Endothelial cell of umbilical vein (primary cell): ENCODE measurements at regions not wholly inside any gene's neighbourhood (a gene's known extent, or its start where the extent isn't known, plus 50 kb on each side); places are given as distances from the start of the nearest gene placed in this dataset.

Experiments
- BruUV-seq: library from RNA; stranded (reverse); fragments of 400-500 nt; replicated peaks from 2 replicates; lab custom pipeline; 2021; lab: Mats Ljungman, UMichigan
- CTCF ChIA-PET: fragments of 300-600, 350-600 bp; sonication (Branson Sonifier 250); formaldehyde crosslinking; loops from one replicate; lab custom pipeline; 2021; ENCODE audit warnings: antibody characterized with exemption, inconsistent platforms; lab: Charles Lee
- POLR2A ChIA-PET: fragments of 300-600, 350-600 bp; sonication (Branson Sonifier 250); formaldehyde crosslinking; loops from one replicate; lab custom pipeline; 2021; ENCODE audit warnings: antibody characterized with exemption, inconsistent platforms; lab: Charles Lee
- DNase-seq: peaks from one replicate; pipeline ENCODE4 v3.0.0-alpha.2; 2011; ENCODE audit warnings: low read depth, low spot score
- FAIRE-seq: peaks from 2 replicates; lab custom pipeline; 2011; peaks lifted over from hg19 to GRCh38; lab: Jason Lieb, UNC
- H2AFZ ChIP-seq: 2 replicates; pipeline ENCODE4 v1.6.0; 2012; ENCODE audit warnings: low read depth, low read length, control low read depth, inconsistent platforms
- H3K27ac ChIP-seq: 2 replicates; pipeline ENCODE4 v1.5.1; 2011; ENCODE audit warnings: low read depth, mild to moderate bottlenecking, control low read depth, low read length, moderate library complexity; ENCODE audit not compliant: insufficient read depth
- H3K27me3 ChIP-seq, 2 experiments: 2 replicates each; pipeline versions ENCODE4 v1.6.0 to v1.6.1; 2011; ENCODE audit warnings: low read length in 2 of 2, mixed read lengths in 1 of 2; ENCODE audit not compliant: control insufficient read depth in 2 of 2, insufficient read depth in 2 of 2
- H3K36me3 ChIP-seq, 2 experiments: 2 replicates in 1 of 2; 3 replicates in 1 of 2; pipeline ENCODE4 v1.5.1; 2011; ENCODE audit warnings: low read length in 2 of 2, mild to moderate bottlenecking in 1 of 2, moderate library complexity in 1 of 2; ENCODE audit not compliant: control insufficient read depth in 2 of 2, insufficient read depth in 2 of 2; ENCODE audit errors: extremely low read depth in 1 of 2
- H3K4me1 ChIP-seq: 3 replicates; pipeline ENCODE4 v1.5.1; 2011; ENCODE audit warnings: mild to moderate bottlenecking, low read length; ENCODE audit not compliant: control insufficient read depth, insufficient read depth; ENCODE audit errors: extremely low read depth
- H3K4me2 ChIP-seq: 2 replicates; pipeline ENCODE4 v1.6.1; 2011; ENCODE audit warnings: low read length, control low read depth, mixed read lengths; ENCODE audit not compliant: insufficient read depth
- H3K4me3 ChIP-seq, 3 experiments: fragments of 200-600 bp in 1 of 3; sonication (generic), shearing (Covaris generic) in 1 of 3; replicated peaks in 1 of 3; 2 replicates each; pipeline ENCODE4 v1.5.1; 2011 to 2016; ENCODE audit warnings: control low read depth in 3 of 3, low read length in 3 of 3, mild to moderate bottlenecking in 2 of 3, inconsistent platforms in 1 of 3, low read depth in 1 of 3, moderate library complexity in 1 of 3; ENCODE audit not compliant: insufficient read depth in 1 of 3
- H3K79me2 ChIP-seq: 2 replicates; pipeline ENCODE4 v1.6.0; 2012; ENCODE audit warnings: low read length, inconsistent platforms; ENCODE audit not compliant: control insufficient read depth, insufficient read depth
- H3K9ac ChIP-seq: replicated peaks from 2 replicates; pipeline ENCODE3; 2011; ENCODE audit warnings: low read length, control low read depth; ENCODE audit not compliant: insufficient read depth; ENCODE audit errors: extremely low read depth
- H3K9me1 ChIP-seq: replicated peaks from 3 replicates; pipeline ENCODE4 v1.6.0; 2011; ENCODE audit warnings: mild to moderate bottlenecking, low read length; ENCODE audit not compliant: control insufficient read depth, insufficient read depth; ENCODE audit errors: extremely low read depth
- H3K9me3 ChIP-seq: replicated peaks from 2 replicates; pipeline ENCODE4 v1.5.1; 2012; ENCODE audit warnings: low read length, inconsistent platforms; ENCODE audit not compliant: control insufficient read depth, insufficient read depth
- H4K20me1 ChIP-seq: replicated peaks from 2 replicates; pipeline ENCODE3; 2011; ENCODE audit warnings: mild to moderate bottlenecking, low read length; ENCODE audit not compliant: control insufficient read depth, insufficient read depth; ENCODE audit errors: extremely low read depth
- CTCF ChIP-seq, 2 donors: IDR thresholded peaks; 1 replicate in 1 of 2; 2 replicates in 1 of 2; pipeline ENCODE4 v1.5.1; 2011; ENCODE audit warnings: low read length in 2 of 2, mild to moderate bottlenecking in 2 of 2, moderate library complexity in 2 of 2, control low read depth in 1 of 2, inconsistent platforms in 1 of 2, low read depth in 1 of 2; ENCODE audit not compliant: insufficient read depth in 1 of 2; ENCODE audit errors: extremely low read depth in 1 of 2
- EZH2 ChIP-seq: IDR thresholded peaks from 2 replicates; pipeline ENCODE4 v1.6.1; 2012; ENCODE audit warnings: borderline replicate concordance, low read depth, mild to moderate bottlenecking, moderate library complexity, low read length, inconsistent platforms; ENCODE audit not compliant: severe bottlenecking
- FOS ChIP-seq: IDR thresholded peaks from 2 replicates; pipeline ENCODE4 v1.6.1; 2011; ENCODE audit warnings: mild to moderate bottlenecking, low read length, moderate library complexity, borderline replicate concordance; ENCODE audit not compliant: insufficient read depth
- GATA2 ChIP-seq: IDR thresholded peaks from 2 replicates; pipeline ENCODE4 v1.7.0; 2011; ENCODE audit warnings: low read depth, mild to moderate bottlenecking, moderate library complexity, mixed read lengths, low read length; ENCODE audit not compliant: insufficient read length, insufficient read depth
- JUN ChIP-seq: IDR thresholded peaks from 2 replicates; pipeline ENCODE4 v1.6.1; 2011; ENCODE audit warnings: borderline replicate concordance, low read depth; ENCODE audit not compliant: insufficient read length, insufficient read depth
- MYC ChIP-seq: IDR thresholded peaks from one replicate; pipeline ENCODE4 v1.6.1; 2011; ENCODE audit warnings: mild to moderate bottlenecking, low read depth, low read length
- POLR2A ChIP-seq: IDR thresholded peaks from 2 replicates; pipeline ENCODE4 v1.6.1; 2012; ENCODE audit warnings: low read depth, mild to moderate bottlenecking, control low read depth, low read length
- POLR2AphosphoS5 ChIP-seq: IDR thresholded peaks from 2 replicates; pipeline ENCODE4 v1.6.1; 2012; ENCODE audit warnings: low read depth, mild to moderate bottlenecking, control low read depth, low read length, moderate library complexity; ENCODE audit not compliant: insufficient read depth
- dilution Hi-C: fragments of 300-500 bp; cut with MboI; formaldehyde crosslinking; loops from one replicate; pipeline ENCODE4 v1.15.0; 2019; ENCODE audit warnings: low sequenced_read_pairs; ENCODE audit not compliant: extremely low pct_ligation_motif_present
- intact Hi-C: fragments of 100-400 bp; cut with micrococcal nuclease; formaldehyde crosslinking; loops from one replicate; pipeline ENCODE4 v1.10.0; 2022
- TF ChIP-seq, protein P1 (sequence below): IDR thresholded peaks from 2 replicates; pipeline ENCODE4 v1.6.1; 2011; ENCODE audit not compliant: insufficient read depth, insufficient read length

- ChIA-PET POLR2A (no interaction called here), CTCF (no interaction called here)
- no TSS peak for BruUV-seq
- Histone ChIP-seq H3K4me1 (no peaks in the 10 kb centered on the region), H3K4me2 (no peak overlapping the region), H3K36me3 (no peaks in the 10 kb centered on the region), H3K9ac (no peak overlapping the region), H4K20me1 (no peaks in the 10 kb centered on the region), H3K9me1 (no peaks in the 10 kb centered on the region), H3K79me2 (no peaks in the 10 kb centered on the region), H3K27me3 (no peaks in the 10 kb centered on the region), H3K4me3 (no peak overlapping the region), H3K9me3 (peaks cover 7% of the 10 kb centered on the region), H2AFZ (no peak overlapping the region), H3K27ac (no peak overlapping the region)
- FAIRE-seq (no peak), DNase-seq (no peak)
- dilution Hi-C loops = no loop called here
- intact Hi-C loops = no loop called here
- TF ChIP-seq FOS (no peak), GATA2 (no peak), CTCF (IDR thresholded peaks at IDR 0.05; ENCODE audit: extremely low read depth in 1 of 2, insufficient read depth in 1 of 2, low read depth in 1 of 2, low read length in 2 of 2) (no peak), POLR2A (no peak)
Measured at GRCh38 chr22:48267681-48268080, 1505.2 kb downstream of the TBC1D22A start.

DNA sequence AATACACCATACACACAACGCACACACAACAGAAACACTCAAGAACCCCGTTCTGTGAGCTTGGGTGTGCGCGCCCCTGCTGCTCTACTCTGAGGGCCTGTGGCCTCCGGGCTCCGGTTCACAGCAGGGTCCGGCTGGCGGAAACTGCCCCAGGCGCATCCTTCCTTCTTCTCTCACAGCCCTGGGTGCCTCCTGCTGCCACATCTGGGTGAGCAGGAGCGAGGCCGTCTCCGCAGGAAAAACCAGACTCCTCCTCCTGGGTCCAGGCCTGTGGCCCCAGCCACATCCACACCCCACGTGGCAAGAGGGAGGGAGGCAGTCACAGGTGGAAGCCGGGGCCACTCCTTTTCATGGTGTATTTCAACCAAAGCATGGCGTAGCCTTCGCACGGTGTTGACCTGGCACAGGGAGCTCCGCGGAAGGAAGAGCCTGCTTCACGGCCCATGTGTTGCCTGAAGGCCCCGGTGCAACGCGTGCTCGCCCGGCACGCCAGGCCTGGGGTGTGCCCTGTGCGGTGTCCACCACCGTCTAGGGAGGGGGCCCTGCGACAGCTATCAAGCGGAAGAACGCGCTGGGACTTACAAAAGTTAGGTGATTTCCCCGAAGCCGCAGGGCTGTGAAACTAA lies 1502.7 kb downstream of the TBC1D22A start:
- Histone ChIP-seq H3K27me3 (no peaks in the 10 kb centered on the region), H3K4me2 (no peak overlapping the region), H4K20me1 (no peaks in the 10 kb centered on the region), H3K4me1 (no peaks in the 10 kb centered on the region), H3K79me2 (no peaks in the 10 kb centered on the region), H3K36me3 (no peaks in the 10 kb centered on the region), H2AFZ (no peak overlapping the region), H3K9ac (no peak overlapping the region), H3K4me3 (no peak overlapping the region), H3K9me3 (peaks cover 23% of the 10 kb centered on the region), H3K27ac (no peak overlapping the region), H3K9me1 (no peaks in the 10 kb centered on the region)
- DNase-seq = no peak
- TF ChIP-seq EZH2 = no peak
- TF ChIP-seq GATA2 = no peak
- TF ChIP-seq FOS = no peak
- no peak for TF ChIP-seq JUN
- no peak for TF ChIP-seq MYC
- TF ChIP-seq POLR2AphosphoS5 = no peak
- TF ChIP-seq POLR2A = no peak
- no peak for TF ChIP-seq CTCF (IDR thresholded peaks at IDR 0.05; ENCODE audit: extremely low read depth in 1 of 2, insufficient read depth in 1 of 2, low read depth in 1 of 2, low read length in 2 of 2)
- TF ChIP-seq, protein P1, sequence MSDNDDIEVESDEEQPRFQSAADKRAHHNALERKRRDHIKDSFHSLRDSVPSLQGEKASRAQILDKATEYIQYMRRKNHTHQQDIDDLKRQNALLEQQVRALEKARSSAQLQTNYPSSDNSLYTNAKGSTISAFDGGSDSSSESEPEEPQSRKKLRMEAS = no peak
- BruUV-seq = no TSS peak
- intact Hi-C loops (no loop called here), dilution Hi-C loops (no loop called here)
- FAIRE-seq = no peak
- ChIA-PET POLR2A (no interaction called here), CTCF (no interaction called here)
